Activated CD4-positive, alpha-beta T cell treated with anti-CD3 and anti-CD28 coated beads, Interleukin-2, amount 50 U/mL, for 16 hours (primary cell): ENCODE measurements at regions not wholly inside any gene's neighbourhood (a gene's known extent, or its start where the extent isn't known, plus 50 kb on each side); places are given as distances from the start of the nearest gene placed in this dataset.
"Not testable (repeated sequence)": the region's sequence is repeated elsewhere in the genome, so short reads cannot be mapped to it uniquely, and the experiment has no call there.

Experiments used
- DNase-seq: peaks from one replicate; pipeline ENCODE4 v3.0.0-alpha.2; 2020

- no peak for DNase-seq
Observed at GRCh38 chr4:33616121-33616520, 2628.2 kb downstream of the ARAP2 start.

GRCh38 chr4:33625748-33626147, 2618.6 kb downstream of the ARAP2 start:
- DNase-seq: no peak

DNA sequence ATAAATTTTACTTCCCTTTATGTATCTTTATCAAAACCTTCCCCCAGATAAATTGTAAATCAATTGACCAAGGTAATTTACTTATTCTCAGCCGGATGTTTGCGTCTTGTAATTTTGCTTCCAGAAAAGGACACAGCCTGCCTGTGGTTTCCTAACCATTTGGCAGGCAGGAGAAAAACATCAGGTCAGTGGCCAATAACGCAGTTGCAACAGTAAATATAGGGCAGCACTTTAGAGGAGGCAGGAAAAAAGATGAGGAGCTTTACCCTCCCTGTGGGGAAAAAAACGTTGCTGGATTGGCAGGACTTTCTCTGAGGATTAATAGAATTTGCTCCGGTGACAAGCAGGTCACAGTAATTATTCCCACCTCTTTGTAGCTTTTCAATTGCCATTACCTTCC, 2618.1 kb downstream of the ARAP2 start:
- no peak for DNase-seq

- no peak for DNase-seq
Observed at GRCh38 chr4:33628296-33628695, 2616.0 kb downstream of the ARAP2 start.

- DNase-seq: no peak
Observed at GRCh38 chr4:33649015-33649414, 2595.3 kb downstream of the ARAP2 start.

GRCh38 chr4:33649471-33649870, 2594.8 kb downstream of the ARAP2 start:
- DNase-seq: no peak

DNA sequence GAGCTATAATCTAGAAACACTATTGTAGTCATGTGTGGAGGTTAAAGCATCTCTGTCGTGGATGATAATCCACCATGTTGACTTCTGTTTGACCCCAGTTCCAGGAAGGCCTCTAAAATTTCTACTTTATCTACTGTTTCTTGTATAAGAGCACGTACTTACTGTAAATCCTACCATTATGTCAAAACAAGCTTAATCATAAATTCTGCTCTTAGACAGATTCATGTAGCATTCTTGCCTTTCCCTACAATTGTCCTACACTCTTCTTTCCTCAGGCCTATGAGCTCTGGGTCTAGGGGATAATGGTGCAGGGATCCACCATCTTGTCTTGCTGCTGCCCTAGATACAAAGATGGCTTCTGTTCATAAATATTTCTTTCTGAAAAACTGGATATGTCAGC, 2594.3 kb downstream of the ARAP2 start:
- no peak for DNase-seq

GRCh38 chr4:33658971-33659370, 2585.3 kb downstream of the ARAP2 start:
- no peak for DNase-seq

GRCh38 chr4:33661636-33662035, 2582.7 kb downstream of the ARAP2 start:
- DNase-seq: no peak

GRCh38 chr4:33685939-33686338, 2558.4 kb downstream of the ARAP2 start:
- DNase-seq: no peak

DNA sequence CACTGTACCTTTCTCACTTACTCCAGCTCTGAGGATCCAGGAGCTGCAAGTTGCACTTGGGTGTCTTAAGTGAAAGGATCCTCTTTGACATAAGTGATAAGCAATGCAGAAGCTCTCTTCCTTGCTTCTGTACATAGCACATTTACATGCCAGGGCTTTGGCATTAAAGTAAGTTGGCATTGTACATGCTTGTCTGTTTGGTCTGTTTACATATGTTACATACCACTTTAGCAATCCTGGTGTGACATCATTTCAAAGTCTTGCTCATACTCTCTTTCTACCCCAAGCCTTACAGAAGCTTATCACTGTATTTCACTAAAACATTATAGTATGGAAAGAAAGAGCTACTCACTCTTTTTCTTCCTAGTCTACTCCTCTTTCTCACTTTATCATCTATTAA, 2548.3 kb downstream of the ARAP2 start:
- DNase-seq: no peak

DNA sequence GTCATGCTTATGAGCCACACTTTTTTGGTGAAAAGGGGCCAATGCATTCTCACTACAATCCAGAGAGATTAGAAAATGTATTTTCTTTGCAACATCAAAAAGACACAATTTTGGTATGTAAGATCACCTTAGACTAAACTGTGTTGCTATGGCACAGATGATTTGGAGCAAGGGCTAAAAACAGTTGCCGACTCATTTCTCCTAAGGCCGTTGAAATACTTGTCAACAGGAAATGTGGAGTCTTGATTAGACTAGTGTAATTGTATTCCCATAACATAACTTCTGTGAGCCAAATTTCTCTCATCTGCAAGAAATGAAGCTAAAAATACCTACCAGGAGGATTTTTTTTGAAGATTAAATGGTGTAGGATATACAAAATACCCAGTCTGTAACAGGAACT, 2547.7 kb downstream of the ARAP2 start:
- no peak for DNase-seq

GRCh38 chr4:33709247-33709646, 2535.1 kb downstream of the ARAP2 start:
- DNase-seq: no peak

DNA sequence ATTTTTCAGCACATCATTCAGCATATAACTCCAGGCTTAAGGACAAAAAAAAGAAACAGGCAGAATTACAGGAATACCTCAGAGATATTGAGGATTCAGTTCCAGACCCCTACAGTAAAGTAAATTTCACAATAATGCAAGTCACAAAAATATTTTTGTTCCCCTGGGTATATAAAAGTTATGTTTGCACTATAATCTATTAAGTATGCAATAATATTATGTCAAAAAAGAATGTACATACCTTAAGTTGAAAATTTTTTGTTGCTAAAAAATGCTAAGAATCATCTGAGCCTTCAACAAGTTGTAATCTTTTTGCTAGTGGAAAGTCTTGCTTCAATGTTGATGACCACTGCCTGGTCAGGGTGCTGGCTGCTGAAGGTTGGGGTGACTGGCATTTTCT, 2532.5 kb downstream of the ARAP2 start:
- no peak for DNase-seq

DNA sequence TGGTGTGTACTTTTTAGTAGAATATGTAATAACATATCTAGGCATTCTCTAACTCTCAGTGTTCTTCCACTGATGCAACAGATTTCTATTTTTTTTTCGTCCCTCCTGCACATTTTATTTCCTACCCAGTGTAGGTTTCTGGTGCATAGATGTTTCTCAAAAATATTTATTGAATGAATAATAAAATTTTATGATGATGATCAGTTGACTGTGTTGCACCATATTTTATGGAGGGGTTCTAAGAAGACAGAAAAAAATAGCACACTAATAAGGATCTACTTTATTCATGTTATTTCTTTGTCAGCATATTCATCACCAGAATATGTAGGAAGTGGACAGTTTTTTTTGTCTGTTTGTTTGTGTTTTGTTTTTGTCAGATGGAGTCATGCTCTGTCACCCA, 2529.3 kb downstream of the ARAP2 start:
- no peak for DNase-seq

DNA sequence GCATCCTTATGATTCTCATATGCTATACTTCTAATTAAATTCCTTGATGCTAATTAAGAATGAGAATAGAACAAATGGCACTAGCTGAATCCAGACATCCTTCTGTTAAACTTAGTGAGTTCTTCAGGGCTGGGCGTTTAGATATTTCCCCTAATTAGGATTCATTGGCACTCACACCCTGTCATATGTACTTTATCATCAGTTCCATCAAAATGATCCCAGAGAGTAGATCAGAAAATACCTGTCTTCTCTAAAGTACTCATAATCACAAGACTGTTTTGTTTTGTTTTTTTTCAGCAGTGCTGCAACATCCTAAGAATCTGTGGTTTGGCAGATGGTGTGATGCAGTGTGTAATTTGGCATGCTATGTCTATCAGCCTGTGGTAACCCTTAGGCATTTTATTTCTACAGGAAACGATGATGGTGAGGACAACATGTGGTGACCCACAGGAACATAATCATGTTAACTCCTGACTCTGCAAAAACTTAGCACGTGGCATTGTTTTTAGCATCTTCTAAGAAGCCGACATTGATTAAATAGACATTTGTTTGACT, 2528.4 kb downstream of the ARAP2 start:
- no peak for DNase-seq

DNA sequence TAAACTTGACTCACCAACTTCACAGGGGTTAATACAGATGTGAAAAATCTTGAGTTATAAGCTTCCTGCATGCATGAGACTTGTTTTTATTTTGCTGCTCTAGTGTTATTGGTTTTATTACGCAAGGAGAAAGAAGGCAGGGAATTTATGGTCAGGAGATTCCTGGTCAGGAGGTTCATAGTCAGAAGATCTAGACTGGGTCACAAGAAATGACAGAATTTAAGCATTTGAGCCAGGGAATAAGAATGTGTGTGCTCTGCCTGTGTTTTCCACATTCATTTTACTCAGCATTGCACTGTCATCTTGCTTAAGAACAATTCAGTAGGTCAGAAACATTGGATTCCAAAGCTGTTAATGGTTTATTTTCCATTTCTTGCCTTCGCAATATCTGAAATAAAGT, 2522.1 kb downstream of the ARAP2 start:
- DNase-seq: no peak

DNA sequence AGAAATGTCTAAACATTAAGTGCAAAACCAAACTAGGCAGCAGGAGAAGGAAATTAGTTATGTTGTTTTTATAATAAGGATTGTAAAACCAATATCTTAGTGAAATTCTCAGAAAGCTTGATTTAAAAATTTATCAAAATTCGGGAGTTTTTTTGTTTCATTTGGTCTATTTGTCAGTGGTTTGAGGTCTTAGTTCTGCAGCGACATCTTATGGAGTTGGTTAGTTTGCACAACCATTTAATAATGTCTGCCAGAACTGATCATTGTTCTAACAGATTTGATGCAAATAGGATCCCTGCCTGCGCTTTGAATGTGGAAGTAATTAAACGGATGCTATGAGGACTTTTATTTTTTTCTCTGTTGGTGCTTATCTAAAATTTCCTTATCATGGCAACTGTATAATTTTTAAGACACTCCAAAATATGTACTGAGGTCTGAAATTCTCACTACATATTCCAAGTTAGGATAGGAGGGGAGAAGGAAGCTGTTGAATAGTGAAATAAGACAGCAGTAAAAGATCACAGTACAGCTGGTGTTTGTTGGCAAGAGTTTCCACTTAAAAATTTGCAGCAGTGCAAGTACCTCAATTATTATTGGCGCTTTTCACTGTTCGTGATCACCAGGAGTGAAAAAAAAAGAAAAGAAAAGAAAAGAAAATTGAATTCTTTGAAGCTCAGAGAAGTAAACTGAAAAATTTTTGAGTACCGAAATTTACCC, 2521.4 kb downstream of the ARAP2 start:
- no peak for DNase-seq

DNA sequence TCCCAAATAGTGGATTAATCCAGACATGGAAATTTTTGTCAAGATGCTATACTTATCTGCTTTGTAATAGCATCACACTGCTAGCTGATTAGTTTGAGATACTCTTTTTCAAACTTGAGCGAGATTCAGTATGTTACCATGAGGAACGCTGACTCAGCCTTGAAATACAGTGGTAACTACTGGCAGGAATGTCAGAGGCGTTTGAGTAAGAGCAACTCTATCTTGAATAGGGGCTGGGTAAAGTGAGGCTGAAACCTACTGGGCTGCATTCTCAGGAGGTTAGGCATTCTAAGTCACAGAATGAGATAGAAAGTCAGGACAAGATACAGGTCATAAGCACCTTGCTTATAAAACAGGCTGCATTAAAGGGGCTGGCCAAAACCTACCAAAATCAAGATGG, 2519.6 kb downstream of the ARAP2 start:
- no peak for DNase-seq

DNA sequence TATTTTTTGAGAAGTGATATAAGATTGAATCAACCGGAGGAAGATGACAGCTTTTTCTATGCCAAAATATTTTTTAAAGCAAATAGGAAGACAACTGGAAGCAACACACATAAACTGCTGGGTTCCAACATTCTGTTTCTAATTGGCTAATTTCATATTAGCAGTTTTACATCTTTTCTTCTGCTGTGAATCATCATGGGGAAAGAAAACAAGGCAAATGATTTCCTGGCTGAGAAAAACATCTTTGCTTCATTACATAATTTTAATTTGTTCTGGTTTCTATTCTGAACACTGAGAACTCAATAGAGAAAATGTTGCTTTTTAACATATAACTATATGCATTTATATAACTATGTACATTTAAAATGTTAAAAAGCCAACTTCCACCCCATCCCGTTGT, 2518.5 kb downstream of the ARAP2 start:
- no peak for DNase-seq

- no peak for DNase-seq
Observed at GRCh38 chr4:33737726-33738125, 2506.6 kb downstream of the ARAP2 start.

GRCh38 chr4:33739884-33740632, 2504.3 kb downstream of the ARAP2 start:
- DNase-seq: no peak

GRCh38 chr4:33740871-33741270, 2503.4 kb downstream of the ARAP2 start:
- not testable (repeated sequence) for DNase-seq

GRCh38 chr4:33746979-33747378, 2497.3 kb downstream of the ARAP2 start:
- no peak for DNase-seq
